ENCODE measurements at regions not wholly inside any gene's neighbourhood (a gene's known extent, or its start where the extent isn't known, plus 50 kb on each side); places are given as distances from the start of the nearest gene placed in this dataset.

DNA sequence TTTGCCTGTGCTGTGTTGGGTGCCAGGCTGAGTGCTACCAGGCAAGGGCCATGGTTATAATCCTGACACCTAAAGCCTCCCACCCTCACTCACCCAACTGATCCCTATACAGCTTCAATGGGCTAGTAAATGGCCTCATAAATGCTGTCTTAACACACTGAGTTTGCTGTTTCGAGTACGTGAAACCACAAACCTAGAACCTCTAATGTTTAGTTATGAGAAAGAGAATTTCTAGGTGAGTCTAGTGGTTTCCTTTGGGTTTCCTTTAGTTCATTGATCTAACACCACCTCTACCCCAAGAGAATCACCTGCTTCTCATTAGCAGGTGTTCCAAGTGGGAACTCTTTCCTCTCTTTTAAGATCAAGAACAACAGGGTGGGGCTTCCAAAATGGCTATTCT lies 172.0 kb downstream of the MC4R start:
- no peak for DNase-seq
- intact Hi-C loops (cut with micrococcal nuclease), result no loop called here
- POLR2A ChIA-PET (ENCODE audit: unreplicated experiment), result no interaction called here
- no peaks in the 10 kb centered on the region for H3K36me3 ChIP-seq (ENCODE audit: low read depth, low read length)
- H4K20me1 ChIP-seq (ENCODE audit: low read length), result no peaks in the 10 kb centered on the region
- H3K27ac ChIP-seq (ENCODE audit: low read length), result no peak overlapping the region
- no peaks in the 10 kb centered on the region for H3K4me1 ChIP-seq (ENCODE audit: insufficient read depth, low read length)
- CTCF ChIA-PET, result no interaction called here
- H3K79me2 ChIP-seq (ENCODE audit: low read length), result no peaks in the 10 kb centered on the region
- H3K9me2 ChIP-seq (replicated peaks; ENCODE audit: low read length), result no peaks in the 10 kb centered on the region
- no peak overlapping the region for H3K9ac ChIP-seq (ENCODE audit: low read length)
- H2AFZ ChIP-seq (ENCODE audit: low read length), result no peak overlapping the region
- TF ChIP-seq EZH2 (IDR thresholded peaks at IDR 0.05; ENCODE audit: low read length, unreplicated experiment), result no peak
- no peak for TF ChIP-seq EZH2phosphoT487 (IDR thresholded peaks at IDR 0.05; ENCODE audit: borderline replicate concordance, low read length)
- TF ChIP-seq, protein P1, sequence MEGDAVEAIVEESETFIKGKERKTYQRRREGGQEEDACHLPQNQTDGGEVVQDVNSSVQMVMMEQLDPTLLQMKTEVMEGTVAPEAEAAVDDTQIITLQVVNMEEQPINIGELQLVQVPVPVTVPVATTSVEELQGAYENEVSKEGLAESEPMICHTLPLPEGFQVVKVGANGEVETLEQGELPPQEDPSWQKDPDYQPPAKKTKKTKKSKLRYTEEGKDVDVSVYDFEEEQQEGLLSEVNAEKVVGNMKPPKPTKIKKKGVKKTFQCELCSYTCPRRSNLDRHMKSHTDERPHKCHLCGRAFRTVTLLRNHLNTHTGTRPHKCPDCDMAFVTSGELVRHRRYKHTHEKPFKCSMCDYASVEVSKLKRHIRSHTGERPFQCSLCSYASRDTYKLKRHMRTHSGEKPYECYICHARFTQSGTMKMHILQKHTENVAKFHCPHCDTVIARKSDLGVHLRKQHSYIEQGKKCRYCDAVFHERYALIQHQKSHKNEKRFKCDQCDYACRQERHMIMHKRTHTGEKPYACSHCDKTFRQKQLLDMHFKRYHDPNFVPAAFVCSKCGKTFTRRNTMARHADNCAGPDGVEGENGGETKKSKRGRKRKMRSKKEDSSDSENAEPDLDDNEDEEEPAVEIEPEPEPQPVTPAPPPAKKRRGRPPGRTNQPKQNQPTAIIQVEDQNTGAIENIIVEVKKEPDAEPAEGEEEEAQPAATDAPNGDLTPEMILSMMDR (conservative IDR thresholded peaks at IDR 0.05; ENCODE audit: low read depth, low read length), result no peak
- H3F3A ChIP-seq (ENCODE audit: low read length, unreplicated experiment), result no peaks in the 10 kb centered on the region
- no peaks in the 10 kb centered on the region for H3K27me3 ChIP-seq (ENCODE audit: low read length)
- ATAC-seq, result no peak
- no peaks in the 10 kb centered on the region for H3K9me3 ChIP-seq (ENCODE audit: low read length)
- no TSS peak for BruUV-seq (replicated peaks)
- H3K4me3 ChIP-seq (ENCODE audit: low read length), result no peak overlapping the region
- no peak overlapping the region for H3K4me2 ChIP-seq (ENCODE audit: low read length)

DNA sequence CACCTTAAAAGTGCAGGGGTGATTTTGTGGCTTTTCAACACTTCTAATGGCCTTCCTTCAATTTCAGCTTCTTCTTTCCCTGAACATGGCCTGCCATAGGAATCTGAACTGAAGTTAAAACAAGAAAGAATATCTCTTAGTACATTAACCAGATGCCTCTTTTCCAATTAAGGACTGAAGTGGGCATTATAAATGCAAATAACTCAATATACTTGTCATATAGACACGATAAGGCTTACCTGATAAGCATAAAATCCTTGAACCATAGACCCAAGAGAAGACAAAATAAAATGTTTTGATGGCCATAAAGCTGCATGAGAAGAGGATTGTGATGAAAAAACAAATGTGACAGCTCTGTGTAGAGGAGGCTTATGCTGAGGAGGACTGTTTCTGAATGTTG lies 173.1 kb downstream of the MC4R start:
- Histone ChIP-seq H3K4me3 (ENCODE audit: low read length) (no peak overlapping the region), H3K4me1 (ENCODE audit: insufficient read depth, low read length) (no peaks in the 10 kb centered on the region), H3K9me3 (ENCODE audit: low read length) (no peaks in the 10 kb centered on the region), H4K20me1 (ENCODE audit: low read length) (no peaks in the 10 kb centered on the region), H3K9ac (ENCODE audit: low read length) (no peak overlapping the region), H3K9me2 (replicated peaks; ENCODE audit: low read length) (no peaks in the 10 kb centered on the region), H3F3A (ENCODE audit: low read length, unreplicated experiment) (no peaks in the 10 kb centered on the region), H3K79me2 (ENCODE audit: low read length) (no peaks in the 10 kb centered on the region), H3K4me2 (ENCODE audit: low read length) (no peak overlapping the region), H3K27ac (ENCODE audit: low read length) (no peak overlapping the region), H3K27me3 (ENCODE audit: low read length) (no peaks in the 10 kb centered on the region), H3K36me3 (ENCODE audit: low read depth, low read length) (no peaks in the 10 kb centered on the region), H2AFZ (ENCODE audit: low read length) (no peak overlapping the region)
- no TSS peak for BruUV-seq (replicated peaks)
- no peak for TF ChIP-seq EZH2phosphoT487 (IDR thresholded peaks at IDR 0.05; ENCODE audit: borderline replicate concordance, low read length)
- TF ChIP-seq, protein P1 (conservative IDR thresholded peaks at IDR 0.05; ENCODE audit: low read depth, low read length), result no peak
- TF ChIP-seq EZH2 (IDR thresholded peaks at IDR 0.05; ENCODE audit: low read length, unreplicated experiment), result no peak
- intact Hi-C loops (cut with micrococcal nuclease), result no loop called here
- ChIA-PET CTCF (no interaction called here), POLR2A (ENCODE audit: unreplicated experiment) (no interaction called here)
- ATAC-seq (no peak), DNase-seq (no peak)

DNA sequence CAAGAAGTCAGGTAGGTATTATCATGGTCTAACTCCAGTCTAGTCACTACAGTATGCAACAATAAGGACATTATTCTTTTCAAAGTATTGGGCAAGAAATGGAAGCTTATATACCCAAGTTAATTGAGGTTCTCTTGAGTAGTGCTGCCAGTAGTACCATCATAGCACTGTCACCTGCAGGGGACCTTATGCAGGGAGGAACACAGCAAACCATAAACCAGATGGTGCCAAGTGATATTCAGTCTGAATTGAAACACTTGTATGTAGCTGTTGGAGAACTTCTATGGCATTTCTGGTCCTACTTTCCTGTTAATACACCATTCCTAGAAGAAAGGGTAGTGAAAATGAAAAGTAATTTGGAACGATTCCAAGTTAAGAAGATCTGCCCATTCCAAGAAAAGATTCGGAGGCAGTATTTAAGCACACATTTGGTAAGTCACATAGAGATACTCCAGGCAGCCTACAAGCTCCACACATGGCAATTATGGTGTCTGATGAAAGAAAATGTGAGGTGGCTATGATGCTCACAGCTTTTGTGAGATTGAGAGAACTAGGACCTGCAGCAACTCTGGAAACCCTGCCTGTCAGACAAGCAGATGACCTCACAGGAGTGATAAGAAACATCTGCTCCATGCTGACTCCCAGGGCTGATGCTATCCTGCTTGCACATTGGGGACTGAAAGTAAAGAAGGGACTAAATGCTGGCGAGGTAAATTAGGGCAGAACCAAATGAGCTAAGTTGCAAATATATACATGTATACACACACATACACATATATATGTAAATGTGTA lies 174.7 kb downstream of the MC4R start:
- no peak overlapping the region for H3K4me2 ChIP-seq (ENCODE audit: low read length)

More for the DNA sequence above, 174.7 kb downstream of the MC4R start:
- Histone ChIP-seq H3K79me2 (ENCODE audit: low read length) (no peaks in the 10 kb centered on the region), H3K36me3 (ENCODE audit: low read depth, low read length) (no peaks in the 10 kb centered on the region), H3F3A (ENCODE audit: low read length, unreplicated experiment) (no peaks in the 10 kb centered on the region), H3K4me3 (ENCODE audit: low read length) (no peak overlapping the region), H2AFZ (ENCODE audit: low read length) (no peak overlapping the region), H4K20me1 (ENCODE audit: low read length) (no peaks in the 10 kb centered on the region), H3K9me3 (ENCODE audit: low read length) (no peaks in the 10 kb centered on the region), H3K9me2 (replicated peaks; ENCODE audit: low read length) (no peaks in the 10 kb centered on the region), H3K27me3 (ENCODE audit: low read length) (no peaks in the 10 kb centered on the region), H3K4me1 (ENCODE audit: insufficient read depth, low read length) (no peaks in the 10 kb centered on the region), H3K9ac (ENCODE audit: low read length) (no peak overlapping the region), H3K27ac (ENCODE audit: low read length) (no peak overlapping the region)
- intact Hi-C loops (cut with micrococcal nuclease), result no loop called here
- TF ChIP-seq EZH2phosphoT487 (IDR thresholded peaks at IDR 0.05; ENCODE audit: borderline replicate concordance, low read length) (no peak), EZH2 (IDR thresholded peaks at IDR 0.05; ENCODE audit: low read length, unreplicated experiment) (no peak)
- TF ChIP-seq, protein P1 (conservative IDR thresholded peaks at IDR 0.05; ENCODE audit: low read depth, low read length), result no peak
- ATAC-seq (no peak), DNase-seq (no peak)
- ChIA-PET POLR2A (ENCODE audit: unreplicated experiment) (no interaction called here), CTCF (no interaction called here)
- no TSS peak for BruUV-seq (replicated peaks)
